ENCODE measurements at regions not wholly inside any gene's neighbourhood (a gene's known extent, or its start where the extent isn't known, plus 50 kb on each side); places are given as distances from the start of the nearest gene placed in this dataset.

- Histone ChIP-seq H2AFZ (ENCODE audit: low read length) (no peak overlapping the region), H3K23ac (ENCODE audit: insufficient read length, low read depth, low read length) (no peak overlapping the region), H4K5ac (ENCODE audit: insufficient read length, low read depth, low read length) (no peak overlapping the region), H2BK120ac (ENCODE audit: low read depth, low read length, poor library complexity, severe bottlenecking) (no peak overlapping the region), H3K79me1 (ENCODE audit: insufficient read depth, low read depth, low read length, poor library complexity, severe bottlenecking) (no peaks in the 10 kb centered on the region), H3K27ac (ENCODE audit: insufficient read length, low read depth, low read length) (no peak overlapping the region), H3K4ac (ENCODE audit: low read depth, low read length) (no peak overlapping the region), H3K4me2 (ENCODE audit: insufficient read depth, insufficient read length, low read length) (no peak overlapping the region), H4K20me1 (ENCODE audit: control insufficient read depth, insufficient read depth, insufficient read length) (no peaks in the 10 kb centered on the region), H2BK5ac (ENCODE audit: insufficient read length, low read length) (no peak overlapping the region), H3K56ac (ENCODE audit: insufficient read length, low read depth, low read length) (no peak overlapping the region), H3K9me3 (ENCODE audit: control insufficient read depth, low read depth, low read length) (no peaks in the 10 kb centered on the region), H3K79me2 (ENCODE audit: insufficient read depth, low read length) (no peaks in the 10 kb centered on the region), H3K4me1 (ENCODE audit: insufficient read depth, low read length) (no peaks in the 10 kb centered on the region), H3K27me3 (ENCODE audit: insufficient read depth, low read length) (no peaks in the 10 kb centered on the region), H3K9ac (ENCODE audit: extremely low read depth, insufficient read length, low read length) (no peak overlapping the region), H2BK15ac (ENCODE audit: low read depth, low read length) (no peak overlapping the region), H3K18ac (ENCODE audit: insufficient read length, low read depth, low read length) (no peak overlapping the region), H2BK12ac (ENCODE audit: insufficient read length, low read depth, low read length) (no peak overlapping the region), H2BK20ac (ENCODE audit: low read depth, low read length, poor library complexity, severe bottlenecking) (no peak overlapping the region), H4K91ac (ENCODE audit: insufficient read length, low read depth, low read length) (no peak overlapping the region), H2AK5ac (ENCODE audit: insufficient read length, low read length) (no peak overlapping the region), H3K14ac (ENCODE audit: insufficient read depth, low read length) (no peak overlapping the region), H3T11ph (ENCODE audit: low read length) (no peak overlapping the region), H3K23me2 (ENCODE audit: insufficient read length, low read depth, low read length, poor library complexity, severe bottlenecking) (no peaks in the 10 kb centered on the region), H4K8ac (replicated peaks; ENCODE audit: insufficient read length, low read depth, low read length) (no peak overlapping the region)
- WGBS (ENCODE audit: extremely low coverage, insufficient read length, low lambda C conversion rate) = no CpG with 5 or more reads among the region's 2 CpGs
- TF ChIP-seq CTCF (conservative IDR thresholded peaks at IDR 0.05) = no peak
- H3K36me3 Mint-ChIP-seq (ENCODE audit: insufficient read depth in 1 of 3, low read depth in 3 of 3) = no peaks in the 10 kb centered on the region
- no peak overlapping the region for H3K4me3 Mint-ChIP-seq
- peaks cover 6 to 7% of the 10 kb centered on the region in 2 experiments; a peak in 3 of 4 replicates for H3K4me1 Mint-ChIP-seq
- no peak overlapping the region for H3K27ac Mint-ChIP-seq
- no peak for DNase-seq
- no peaks in the 10 kb centered on the region; a peak in 1 of 5 replicates for H3K9me3 Mint-ChIP-seq
- no peaks in the 10 kb centered on the region for H3K27me3 Mint-ChIP-seq (ENCODE audit: low read depth)
These were observed 322.8 kb downstream of the SPATA17 start for GRCh38 chr1:217953922-217954321.

Measured in H9 (cell line).